Naive B cell (primary cell): ENCODE measurements at regions not wholly inside any gene's neighbourhood (a gene's known extent, or its start where the extent isn't known, plus 50 kb on each side); places are given as distances from the start of the nearest gene placed in this dataset.

ENCODE experiments used
- ATAC-seq, 2 donors: fragments of 150-1000 bp; cut with Tn5 transposase; 2 replicates each; pipeline ENCODE4 v1.10.0; 2021; ENCODE audit warnings: low read depth in 2 of 2, mild to moderate bottlenecking in 2 of 2, moderate library complexity in 2 of 2
- DNase-seq: peaks from one replicate; pipeline ENCODE4 v3.0.0; 2022
- H3K27ac Mint-ChIP-seq, 6 donors: one replicate each; pipeline ENCODE4 v1.8.0; 2020 to 2022; ENCODE audit warnings: mild to moderate bottlenecking in 6 of 6, mixed read lengths in 6 of 6, moderate library complexity in 5 of 6, inconsistent platforms in 2 of 6
- H3K27me3 Mint-ChIP-seq, 3 donors: one replicate each; pipeline ENCODE4 v1.8.0; 2021 to 2022; ENCODE audit warnings: mixed read lengths in 3 of 3, mild to moderate bottlenecking in 1 of 3
- H3K36me3 Mint-ChIP-seq, 2 donors: one replicate each; pipeline ENCODE4 v1.8.0; 2020 to 2022; ENCODE audit warnings: mixed read lengths in 2 of 2, inconsistent platforms in 1 of 2, mild to moderate bottlenecking in 1 of 2
- H3K4me1 Mint-ChIP-seq, 3 donors: one replicate each; pipeline ENCODE4 v1.8.0; 2020 to 2022; ENCODE audit warnings: mixed read lengths in 3 of 3, inconsistent platforms in 1 of 3, mild to moderate bottlenecking in 1 of 3, moderate library complexity in 1 of 3
- H3K4me3 Mint-ChIP-seq, 8 donors: one replicate each; pipeline ENCODE4 v1.8.0; 2020 to 2022; ENCODE audit warnings: mild to moderate bottlenecking in 8 of 8, mixed read lengths in 8 of 8, moderate library complexity in 8 of 8, inconsistent platforms in 2 of 8
- H3K9me3 Mint-ChIP-seq, 7 donors: one replicate each; pipeline ENCODE4 v1.8.0; 2020 to 2022; ENCODE audit warnings: mixed read lengths in 7 of 7, mild to moderate bottlenecking in 5 of 7, inconsistent platforms in 2 of 7, moderate library complexity in 1 of 7

- H3K27ac Mint-ChIP-seq, result no peak overlapping the region
- no peaks in the 10 kb centered on the region for H3K4me1 Mint-ChIP-seq
- H3K9me3 Mint-ChIP-seq, result peaks cover 0 to 8% (median 0%) of the 10 kb centered on the region in 7 donors
- DNase-seq (no peak), ATAC-seq (no peak)
- no peaks in the 10 kb centered on the region for H3K36me3 Mint-ChIP-seq
- H3K4me3 Mint-ChIP-seq, result no peak overlapping the region
- H3K27me3 Mint-ChIP-seq, result no peaks in the 10 kb centered on the region
Measured at GRCh38 chr11:106471276-106471675, 393.8 kb downstream of the AASDHPPT start.

DNA sequence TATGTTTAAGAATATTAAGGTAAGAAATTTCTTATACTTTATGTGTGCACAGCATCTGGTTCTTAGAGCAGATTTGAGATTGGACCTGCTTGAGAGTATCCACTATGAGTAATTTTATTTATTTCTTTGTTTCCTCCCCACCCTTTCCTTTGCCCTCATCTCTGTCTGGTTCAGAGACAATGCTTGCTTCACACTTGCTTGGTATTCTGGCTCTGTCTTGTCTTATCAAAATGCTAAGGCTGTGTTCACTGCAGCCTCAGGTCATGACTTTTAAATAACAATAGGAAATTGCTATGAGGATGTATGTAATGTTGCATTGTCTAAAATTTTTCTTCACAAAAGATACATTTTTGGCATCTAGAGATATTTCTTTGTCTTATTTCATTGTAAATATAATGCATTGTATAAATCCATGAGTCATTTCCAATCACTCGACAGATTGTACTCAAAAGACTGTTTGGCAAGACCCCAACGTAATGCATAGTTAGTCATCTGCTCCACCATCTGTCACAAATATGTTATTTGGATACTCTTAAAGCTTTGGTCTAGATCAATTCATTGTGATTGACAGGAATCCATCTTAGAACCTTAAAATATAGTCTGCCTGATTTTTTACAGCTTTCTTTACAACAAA lies 395.7 kb downstream of the AASDHPPT start:
- ATAC-seq (no peak), DNase-seq (no peak)
- Mint-ChIP-seq H3K4me1 (no peaks in the 10 kb centered on the region), H3K9me3 (peaks cover 0 to 5% (median 1%) of the 10 kb centered on the region in 7 donors), H3K27me3 (no peaks in the 10 kb centered on the region), H3K4me3 (no peak overlapping the region), H3K27ac (no peak overlapping the region), H3K36me3 (no peaks in the 10 kb centered on the region)

GRCh38 chr11:106474274-106474673 lies 396.8 kb downstream of the AASDHPPT start:
- no peak for ATAC-seq
- H3K9me3 Mint-ChIP-seq, result peaks cover 0 to 2% (median 0%) of the 10 kb centered on the region in 7 donors
- H3K4me1 Mint-ChIP-seq, result no peaks in the 10 kb centered on the region
- no peaks in the 10 kb centered on the region for H3K27me3 Mint-ChIP-seq
- H3K4me3 Mint-ChIP-seq, result no peak overlapping the region
- no peaks in the 10 kb centered on the region for H3K36me3 Mint-ChIP-seq
- no peak overlapping the region for H3K27ac Mint-ChIP-seq
- no peak for DNase-seq

DNA sequence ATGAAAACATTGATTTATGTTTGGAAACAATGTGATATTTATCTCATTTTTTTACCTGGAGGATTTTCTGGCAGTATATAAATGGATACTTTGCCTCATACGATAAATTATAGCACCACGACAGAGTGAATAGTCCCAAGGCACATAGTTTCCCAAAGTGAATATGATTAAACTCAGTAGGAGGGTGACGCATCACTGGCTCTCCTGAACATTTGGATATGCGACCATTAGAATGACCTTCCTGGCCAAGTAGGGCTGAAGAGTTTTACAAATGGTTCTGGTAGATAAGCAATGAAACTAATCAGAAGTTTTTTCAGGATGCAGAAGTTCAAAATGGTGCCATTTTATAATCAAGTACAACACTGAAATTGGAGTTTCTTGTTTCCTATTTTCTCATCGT lies 397.7 kb downstream of the AASDHPPT start:
- H3K4me3 Mint-ChIP-seq, result no peak overlapping the region
- no peak for DNase-seq

DNA sequence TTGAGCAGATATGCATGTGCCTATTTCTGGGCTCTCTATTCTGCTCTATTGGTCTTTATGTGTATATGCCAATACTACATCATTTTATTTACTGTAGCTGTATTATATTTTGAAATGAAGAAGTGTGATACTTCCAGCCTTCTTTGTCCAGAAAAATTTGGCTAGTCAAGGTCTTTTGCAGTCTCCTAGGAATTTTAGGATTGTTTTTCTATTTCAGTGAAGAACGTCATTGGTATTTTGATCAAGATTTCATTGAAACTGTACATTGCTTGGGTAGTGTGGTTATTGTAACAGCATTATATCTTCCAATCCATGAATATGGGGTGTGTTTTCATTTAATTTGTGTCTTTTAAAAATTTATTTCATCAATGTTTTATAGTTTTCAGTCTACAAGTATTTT lies 400.3 kb downstream of the AASDHPPT start:
- no peaks in the 10 kb centered on the region for H3K36me3 Mint-ChIP-seq
- H3K27ac Mint-ChIP-seq, result no peak overlapping the region
- no peak overlapping the region for H3K4me3 Mint-ChIP-seq
- no peaks in the 10 kb centered on the region for H3K27me3 Mint-ChIP-seq
- ATAC-seq (no peak), DNase-seq (no peak)
- H3K4me1 Mint-ChIP-seq, result no peaks in the 10 kb centered on the region
- H3K9me3 Mint-ChIP-seq, result peaks cover 0 to 6% (median 0%) of the 10 kb centered on the region in 7 donors

More for the DNA sequence above, 397.7 kb downstream of the AASDHPPT start:
- Mint-ChIP-seq H3K27ac (no peak overlapping the region), H3K9me3 (peaks cover 0 to 2% (median 0%) of the 10 kb centered on the region in 7 donors), H3K27me3 (no peaks in the 10 kb centered on the region), H3K36me3 (no peaks in the 10 kb centered on the region), H3K4me1 (no peaks in the 10 kb centered on the region)
- ATAC-seq, result no peak

GRCh38 chr11:106479646-106480045 lies 402.2 kb downstream of the AASDHPPT start:
- Mint-ChIP-seq H3K4me3 (no peak overlapping the region), H3K9me3 (peaks cover 0 to 6% (median 0%) of the 10 kb centered on the region in 7 donors)
- ATAC-seq, result no peak

GRCh38 chr11:106480581-106481190 lies 403.2 kb downstream of the AASDHPPT start:
- Mint-ChIP-seq H3K4me3 (no peak overlapping the region), H3K27me3 (no peaks in the 10 kb centered on the region), H3K36me3 (no peaks in the 10 kb centered on the region), H3K27ac (no peak overlapping the region), H3K4me1 (no peaks in the 10 kb centered on the region), H3K9me3 (peaks cover 0 to 6% (median 0%) of the 10 kb centered on the region in 7 donors)
- ATAC-seq, result no peak
- DNase-seq, result no peak

More at GRCh38 chr11:106479646-106480045, 402.2 kb downstream of the AASDHPPT start:
- Mint-ChIP-seq H3K27me3 (no peaks in the 10 kb centered on the region), H3K36me3 (no peaks in the 10 kb centered on the region), H3K27ac (no peak overlapping the region), H3K4me1 (no peaks in the 10 kb centered on the region)
- no peak for DNase-seq

GRCh38 chr11:106482917-106483785 lies 405.7 kb downstream of the AASDHPPT start:
- ATAC-seq, result no peak

GRCh38 chr11:106491751-106492150 lies 414.3 kb downstream of the AASDHPPT start:
- Mint-ChIP-seq H3K4me1 (no peaks in the 10 kb centered on the region), H3K27ac (no peak overlapping the region), H3K36me3 (no peaks in the 10 kb centered on the region), H3K27me3 (no peaks in the 10 kb centered on the region), H3K4me3 (no peak overlapping the region), H3K9me3 (peaks cover 3 to 12% (median 5%) of the 10 kb centered on the region in 7 donors)
- ATAC-seq, result no peak
- no peak for DNase-seq

More at GRCh38 chr11:106482917-106483785, 405.7 kb downstream of the AASDHPPT start:
- Mint-ChIP-seq H3K27ac (no peak overlapping the region), H3K4me3 (no peak overlapping the region), H3K4me1 (no peaks in the 10 kb centered on the region), H3K9me3 (peaks cover 0 to 5% (median 2%) of the 10 kb centered on the region in 7 donors), H3K36me3 (no peaks in the 10 kb centered on the region), H3K27me3 (no peaks in the 10 kb centered on the region)
- no peak for DNase-seq

- Mint-ChIP-seq H3K27me3 (no peaks in the 10 kb centered on the region), H3K4me3 (no peak overlapping the region), H3K36me3 (no peaks in the 10 kb centered on the region), H3K4me1 (no peaks in the 10 kb centered on the region), H3K9me3 (peaks cover 2 to 10% (median 5%) of the 10 kb centered on the region in 7 donors), H3K27ac (no peak overlapping the region)
- ATAC-seq (no peak), DNase-seq (no peak)
Measured at GRCh38 chr11:106493751-106494150, 416.3 kb downstream of the AASDHPPT start.

GRCh38 chr11:106495046-106495445 lies 417.6 kb downstream of the AASDHPPT start:
- no peaks in the 10 kb centered on the region for H3K36me3 Mint-ChIP-seq
- H3K4me3 Mint-ChIP-seq, result no peak overlapping the region
- H3K27ac Mint-ChIP-seq, result no peak overlapping the region
- ATAC-seq (no peak), DNase-seq (no peak)
- no peaks in the 10 kb centered on the region for H3K27me3 Mint-ChIP-seq
- no peaks in the 10 kb centered on the region for H3K4me1 Mint-ChIP-seq
- peaks cover 0 to 8% (median 2%) of the 10 kb centered on the region in 7 donors for H3K9me3 Mint-ChIP-seq

- Mint-ChIP-seq H3K27me3 (no peaks in the 10 kb centered on the region), H3K36me3 (no peaks in the 10 kb centered on the region), H3K27ac (no peak overlapping the region), H3K4me3 (no peak overlapping the region), H3K9me3 (peaks cover 0 to 7% (median 3%) of the 10 kb centered on the region in 7 donors), H3K4me1 (no peaks in the 10 kb centered on the region)
- ATAC-seq (no peak), DNase-seq (no peak)
Measured at GRCh38 chr11:106496677-106497076, 419.2 kb downstream of the AASDHPPT start.

- no peak overlapping the region for H3K4me3 Mint-ChIP-seq
Measured at GRCh38 chr11:106497321-106497720, 419.9 kb downstream of the AASDHPPT start.

More at GRCh38 chr11:106497321-106497720, 419.9 kb downstream of the AASDHPPT start:
- no peak for ATAC-seq
- H3K27ac Mint-ChIP-seq, result no peak overlapping the region
- DNase-seq, result no peak
- peaks cover 0 to 7% (median 4%) of the 10 kb centered on the region in 7 donors for H3K9me3 Mint-ChIP-seq
- no peaks in the 10 kb centered on the region for H3K4me1 Mint-ChIP-seq
- no peaks in the 10 kb centered on the region for H3K36me3 Mint-ChIP-seq
- H3K27me3 Mint-ChIP-seq, result no peaks in the 10 kb centered on the region
